ENCODE measurements at regions not wholly inside any gene's neighbourhood (a gene's known extent, or its start where the extent isn't known, plus 50 kb on each side); places are given as distances from the start of the nearest gene placed in this dataset.

DNA sequence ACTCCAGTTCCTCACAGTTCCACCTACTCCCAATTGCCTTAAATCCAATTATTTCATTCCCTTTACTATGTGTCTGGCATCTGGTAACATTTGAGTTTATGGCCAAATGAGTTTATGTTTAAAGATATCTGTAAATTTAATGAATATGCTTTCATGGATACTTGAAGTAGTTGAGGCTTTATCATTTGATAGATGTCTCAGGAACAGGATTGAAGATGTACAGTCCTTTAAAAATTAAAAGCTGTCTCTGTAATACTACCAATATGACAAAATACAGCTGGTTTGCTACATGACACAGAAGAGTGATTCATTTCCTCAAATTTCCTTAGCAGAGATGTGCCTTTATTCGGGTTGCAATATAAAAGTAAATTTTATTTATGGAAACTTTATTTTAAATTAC, 2326.0 kb upstream of the ACO1 start:
- no peak for TF ChIP-seq POLR2A (IDR thresholded peaks at IDR 0.05)
- TF ChIP-seq, protein P1, sequence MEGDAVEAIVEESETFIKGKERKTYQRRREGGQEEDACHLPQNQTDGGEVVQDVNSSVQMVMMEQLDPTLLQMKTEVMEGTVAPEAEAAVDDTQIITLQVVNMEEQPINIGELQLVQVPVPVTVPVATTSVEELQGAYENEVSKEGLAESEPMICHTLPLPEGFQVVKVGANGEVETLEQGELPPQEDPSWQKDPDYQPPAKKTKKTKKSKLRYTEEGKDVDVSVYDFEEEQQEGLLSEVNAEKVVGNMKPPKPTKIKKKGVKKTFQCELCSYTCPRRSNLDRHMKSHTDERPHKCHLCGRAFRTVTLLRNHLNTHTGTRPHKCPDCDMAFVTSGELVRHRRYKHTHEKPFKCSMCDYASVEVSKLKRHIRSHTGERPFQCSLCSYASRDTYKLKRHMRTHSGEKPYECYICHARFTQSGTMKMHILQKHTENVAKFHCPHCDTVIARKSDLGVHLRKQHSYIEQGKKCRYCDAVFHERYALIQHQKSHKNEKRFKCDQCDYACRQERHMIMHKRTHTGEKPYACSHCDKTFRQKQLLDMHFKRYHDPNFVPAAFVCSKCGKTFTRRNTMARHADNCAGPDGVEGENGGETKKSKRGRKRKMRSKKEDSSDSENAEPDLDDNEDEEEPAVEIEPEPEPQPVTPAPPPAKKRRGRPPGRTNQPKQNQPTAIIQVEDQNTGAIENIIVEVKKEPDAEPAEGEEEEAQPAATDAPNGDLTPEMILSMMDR (IDR thresholded peaks at IDR 0.05), result no peak
